ENCODE measurements at regions not wholly inside any gene's neighbourhood (a gene's known extent, or its start where the extent isn't known, plus 50 kb on each side); places are given as distances from the start of the nearest gene placed in this dataset.

DNA sequence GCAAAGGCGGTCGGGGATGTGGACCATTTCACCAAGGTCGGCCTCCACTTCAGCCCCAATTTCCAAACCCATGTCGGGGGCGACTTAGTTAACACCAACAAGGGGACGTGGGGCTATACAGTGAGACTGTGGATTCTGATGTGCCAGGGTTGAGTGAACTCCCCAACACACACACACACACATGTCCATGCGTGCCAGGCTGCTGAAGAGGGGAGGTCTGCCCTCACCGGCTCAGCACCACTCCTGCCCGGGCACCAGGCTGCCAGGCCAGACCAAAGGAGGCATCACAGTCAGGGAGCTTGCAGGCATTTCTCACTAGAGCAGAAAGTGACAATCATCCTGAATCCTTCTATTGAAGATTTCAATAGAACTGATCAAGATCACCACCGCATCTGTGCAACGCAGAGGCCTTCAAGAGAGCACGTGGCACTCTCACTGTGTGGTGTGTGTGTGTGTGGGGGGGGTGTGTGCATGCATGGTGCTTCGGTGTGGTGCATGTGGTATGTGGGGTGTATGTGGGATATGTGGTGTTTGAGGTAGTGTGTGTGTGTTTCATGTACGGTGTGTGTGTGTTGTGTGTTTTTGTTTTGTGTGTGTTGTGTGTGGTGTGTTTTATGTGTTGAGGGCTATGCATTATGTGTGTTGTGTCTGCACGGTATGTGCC lies 403.5 kb upstream of the RNF32 start:
- no peaks in the 10 kb centered on the region for H3K36me3 ChIP-seq
- no peaks in the 10 kb centered on the region for H3K4me1 ChIP-seq
- H3K9me3 ChIP-seq, result no peaks in the 10 kb centered on the region
- H3K27ac ChIP-seq, result no peak overlapping the region
- TF ChIP-seq, protein P1, sequence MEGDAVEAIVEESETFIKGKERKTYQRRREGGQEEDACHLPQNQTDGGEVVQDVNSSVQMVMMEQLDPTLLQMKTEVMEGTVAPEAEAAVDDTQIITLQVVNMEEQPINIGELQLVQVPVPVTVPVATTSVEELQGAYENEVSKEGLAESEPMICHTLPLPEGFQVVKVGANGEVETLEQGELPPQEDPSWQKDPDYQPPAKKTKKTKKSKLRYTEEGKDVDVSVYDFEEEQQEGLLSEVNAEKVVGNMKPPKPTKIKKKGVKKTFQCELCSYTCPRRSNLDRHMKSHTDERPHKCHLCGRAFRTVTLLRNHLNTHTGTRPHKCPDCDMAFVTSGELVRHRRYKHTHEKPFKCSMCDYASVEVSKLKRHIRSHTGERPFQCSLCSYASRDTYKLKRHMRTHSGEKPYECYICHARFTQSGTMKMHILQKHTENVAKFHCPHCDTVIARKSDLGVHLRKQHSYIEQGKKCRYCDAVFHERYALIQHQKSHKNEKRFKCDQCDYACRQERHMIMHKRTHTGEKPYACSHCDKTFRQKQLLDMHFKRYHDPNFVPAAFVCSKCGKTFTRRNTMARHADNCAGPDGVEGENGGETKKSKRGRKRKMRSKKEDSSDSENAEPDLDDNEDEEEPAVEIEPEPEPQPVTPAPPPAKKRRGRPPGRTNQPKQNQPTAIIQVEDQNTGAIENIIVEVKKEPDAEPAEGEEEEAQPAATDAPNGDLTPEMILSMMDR (IDR thresholded peaks at IDR 0.05), result no peak
- no peak for DNase-seq
- no peak for ATAC-seq
- H3K4me3 ChIP-seq, result no peak overlapping the region
- no peaks in the 10 kb centered on the region for H3K27me3 ChIP-seq (ENCODE audit: low read depth)
- intact Hi-C loops (cut with DNase I), result no loop called here

DNA sequence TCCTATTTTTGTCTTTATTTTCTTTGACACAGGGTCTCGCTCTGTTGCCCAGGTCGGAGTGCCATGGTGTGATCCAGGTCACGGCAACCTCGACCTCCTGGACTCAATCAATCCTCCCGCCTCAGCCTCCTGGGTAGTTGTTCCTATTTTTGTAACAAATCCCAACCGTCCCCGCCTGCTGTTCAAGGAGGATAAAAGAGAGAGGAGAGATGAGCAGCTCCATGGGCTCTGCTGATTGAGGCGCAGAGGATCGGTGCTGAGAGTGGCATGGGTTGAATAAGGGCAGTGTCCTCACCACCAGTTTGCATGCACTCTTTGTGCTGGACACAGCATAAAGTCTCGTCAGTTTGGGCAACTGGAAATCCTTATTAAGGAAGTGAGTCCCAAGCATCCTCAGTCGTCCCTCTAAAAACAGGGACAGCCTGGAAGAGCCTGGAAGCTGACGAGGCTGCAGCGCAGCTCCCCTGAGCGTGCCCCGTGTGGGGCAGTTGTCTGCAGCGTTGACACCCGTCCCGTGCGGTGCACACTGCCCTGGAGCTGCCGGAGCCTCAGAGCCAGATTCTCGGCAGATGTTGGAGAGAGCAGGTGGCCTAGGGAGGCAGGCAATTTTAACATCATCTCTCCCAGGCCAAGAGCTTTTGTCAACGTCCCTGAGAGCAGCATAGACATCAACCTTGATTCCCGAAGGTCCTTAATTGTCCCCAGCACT lies 404.2 kb upstream of the RNF32 start:
- intact Hi-C loops (cut with DNase I), result no loop called here

DNA sequence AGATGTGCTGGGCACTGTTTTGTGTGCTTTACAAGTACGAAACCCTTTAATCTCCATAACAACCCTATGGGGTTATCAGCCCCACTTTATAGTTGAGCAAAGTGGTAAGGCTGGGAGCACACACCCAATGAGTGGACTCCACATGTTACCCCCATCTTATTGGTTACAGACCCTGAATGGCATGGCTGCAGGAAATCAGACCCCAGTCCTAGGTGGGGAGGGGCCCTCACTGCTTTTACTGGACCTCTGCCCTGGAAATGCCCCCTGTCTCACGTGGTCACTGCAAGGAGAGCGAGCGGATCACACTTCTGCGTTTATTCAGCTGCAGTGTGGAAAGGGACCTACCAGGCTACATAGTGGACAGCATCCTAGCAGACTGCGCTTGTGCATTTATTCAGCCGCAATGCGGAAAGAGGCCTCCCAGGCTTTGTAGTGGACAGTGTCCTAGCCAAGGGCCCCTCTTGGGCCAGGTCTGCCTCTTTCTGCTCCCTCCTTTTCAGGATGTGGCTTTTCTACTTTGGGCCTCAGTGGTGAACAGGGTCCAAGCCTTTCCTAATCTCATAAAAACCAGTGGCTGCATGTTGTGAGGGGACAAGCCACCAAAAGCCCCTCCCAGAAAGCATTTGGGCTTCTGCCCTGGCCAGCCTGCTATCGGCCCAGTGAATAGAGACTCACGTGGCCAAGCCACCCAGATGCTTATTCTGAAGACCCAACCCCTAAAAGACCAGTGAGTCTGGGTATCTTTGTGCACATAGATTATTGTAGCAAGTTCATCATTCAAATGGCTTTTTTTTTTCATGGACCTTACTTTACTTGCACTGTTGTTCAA lies 405.7 kb upstream of the RNF32 start:
- Histone ChIP-seq H3K36me3 (no peaks in the 10 kb centered on the region), H3K27ac (no peak overlapping the region), H3K9me3 (no peaks in the 10 kb centered on the region), H3K27me3 (ENCODE audit: low read depth) (no peaks in the 10 kb centered on the region), H3K4me1 (no peaks in the 10 kb centered on the region), H3K4me3 (no peak overlapping the region)
- DNase-seq (no peak), ATAC-seq (no peak)
- intact Hi-C loops (cut with DNase I), result no loop called here
- TF ChIP-seq, protein P1 (IDR thresholded peaks at IDR 0.05), result no peak

More for the DNA sequence above, 404.2 kb upstream of the RNF32 start:
- Histone ChIP-seq H3K27ac (no peak overlapping the region), H3K4me1 (no peaks in the 10 kb centered on the region), H3K9me3 (no peaks in the 10 kb centered on the region), H3K4me3 (no peak overlapping the region), H3K36me3 (no peaks in the 10 kb centered on the region), H3K27me3 (ENCODE audit: low read depth) (no peaks in the 10 kb centered on the region)
- ATAC-seq (no peak), DNase-seq (no peak)
- TF ChIP-seq, protein P1 (IDR thresholded peaks at IDR 0.05), result no peak

DNA sequence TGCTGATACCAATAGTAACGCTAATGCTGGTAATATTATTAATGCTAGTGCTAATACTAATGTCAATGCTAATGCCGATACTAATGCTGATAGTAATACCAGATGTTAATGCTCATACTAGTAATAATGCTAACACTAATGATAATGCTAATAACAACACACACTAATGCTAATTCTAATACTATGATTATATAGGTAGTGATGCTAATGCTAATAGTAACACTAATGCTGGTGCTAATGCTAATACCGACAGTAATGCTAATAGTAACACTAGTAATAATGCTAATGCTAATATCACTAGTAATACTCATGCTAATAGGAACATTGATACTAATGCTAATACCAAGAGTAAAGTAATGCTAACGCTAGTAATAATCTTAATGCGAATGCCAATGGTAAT lies 406.4 kb upstream of the RNF32 start:
- no peak for DNase-seq
- Histone ChIP-seq H3K27ac (no peak overlapping the region), H3K4me1 (no peaks in the 10 kb centered on the region), H3K9me3 (no peaks in the 10 kb centered on the region), H3K36me3 (no peaks in the 10 kb centered on the region), H3K4me3 (no peak overlapping the region), H3K27me3 (ENCODE audit: low read depth) (no peaks in the 10 kb centered on the region)
- intact Hi-C loops (cut with DNase I), result no loop called here
- TF ChIP-seq, protein P1 (IDR thresholded peaks at IDR 0.05), result no peak
- ATAC-seq, result no peak

DNA sequence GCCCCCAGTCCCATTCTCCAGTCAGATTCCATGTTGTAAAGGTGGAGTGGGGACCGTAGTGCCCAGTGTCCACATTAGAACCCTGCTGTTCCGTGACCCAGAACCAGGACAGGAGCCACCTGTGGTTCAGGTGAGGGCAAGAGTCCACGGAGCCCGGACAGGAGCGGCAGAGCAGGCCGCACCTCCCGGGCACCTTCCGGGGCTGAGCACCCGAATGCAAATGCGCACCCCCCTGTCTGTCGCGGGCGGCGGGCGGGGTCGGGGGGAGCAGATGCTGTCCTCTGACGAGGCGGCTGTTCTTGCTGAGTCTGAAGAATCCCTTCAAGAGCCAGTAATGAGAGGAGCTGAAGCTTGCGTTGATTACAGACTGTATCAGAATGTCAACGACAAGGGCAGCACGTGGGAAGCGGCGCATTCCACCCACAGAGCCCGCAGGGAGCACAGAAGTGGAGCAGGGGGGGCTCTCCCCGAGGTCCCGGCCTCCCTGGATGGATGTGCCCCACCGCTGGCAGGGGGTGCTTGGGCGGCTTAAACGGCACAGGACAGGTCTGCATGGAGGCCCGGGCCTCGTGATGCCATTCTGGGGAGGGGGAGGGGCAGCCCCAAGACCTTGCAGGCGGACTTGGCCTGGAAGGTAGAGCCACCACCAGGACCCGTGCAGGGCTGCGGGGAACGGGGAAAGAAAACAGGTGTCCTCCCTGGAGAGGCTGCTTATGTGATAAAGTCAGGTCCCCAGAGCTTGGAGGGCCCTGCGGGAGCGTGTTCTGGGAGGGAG lies 407.5 kb upstream of the RNF32 start:
- DNase-seq (no peak), ATAC-seq (no peak)
- Histone ChIP-seq H3K36me3 (no peaks in the 10 kb centered on the region), H3K27me3 (ENCODE audit: low read depth) (no peaks in the 10 kb centered on the region), H3K4me1 (no peaks in the 10 kb centered on the region), H3K9me3 (no peaks in the 10 kb centered on the region), H3K27ac (no peak overlapping the region), H3K4me3 (no peak overlapping the region)
- TF ChIP-seq, protein P1 (IDR thresholded peaks at IDR 0.05), result no peak
- intact Hi-C loops (cut with DNase I), result no loop called here

Measured in lower lobe of right lung (tissue), 2 donors.